ENCODE measurements at regions not wholly inside any gene's neighbourhood (a gene's known extent, or its start where the extent isn't known, plus 50 kb on each side); places are given as distances from the start of the nearest gene placed in this dataset.

DNA sequence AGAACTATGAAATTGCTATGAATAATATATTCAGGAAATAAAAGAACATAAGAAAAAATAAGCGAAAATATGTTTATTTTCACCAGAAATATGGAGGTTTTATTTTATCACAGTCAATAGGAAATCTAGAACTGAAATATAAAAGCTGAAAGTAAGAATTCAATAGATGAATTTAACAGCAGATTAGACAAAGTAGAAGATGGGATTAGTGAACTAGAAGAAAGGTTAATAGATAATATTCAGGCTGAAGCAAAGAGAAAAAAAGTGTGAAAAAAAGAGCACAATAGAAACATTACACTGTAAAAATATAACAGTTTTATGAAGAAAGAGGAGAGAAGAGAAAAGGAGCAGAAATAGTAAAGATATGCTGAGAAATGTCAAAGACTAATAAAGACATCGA is 1152.1 kb downstream of the FAT4 start (continued):
- TF ChIP-seq, protein P1, sequence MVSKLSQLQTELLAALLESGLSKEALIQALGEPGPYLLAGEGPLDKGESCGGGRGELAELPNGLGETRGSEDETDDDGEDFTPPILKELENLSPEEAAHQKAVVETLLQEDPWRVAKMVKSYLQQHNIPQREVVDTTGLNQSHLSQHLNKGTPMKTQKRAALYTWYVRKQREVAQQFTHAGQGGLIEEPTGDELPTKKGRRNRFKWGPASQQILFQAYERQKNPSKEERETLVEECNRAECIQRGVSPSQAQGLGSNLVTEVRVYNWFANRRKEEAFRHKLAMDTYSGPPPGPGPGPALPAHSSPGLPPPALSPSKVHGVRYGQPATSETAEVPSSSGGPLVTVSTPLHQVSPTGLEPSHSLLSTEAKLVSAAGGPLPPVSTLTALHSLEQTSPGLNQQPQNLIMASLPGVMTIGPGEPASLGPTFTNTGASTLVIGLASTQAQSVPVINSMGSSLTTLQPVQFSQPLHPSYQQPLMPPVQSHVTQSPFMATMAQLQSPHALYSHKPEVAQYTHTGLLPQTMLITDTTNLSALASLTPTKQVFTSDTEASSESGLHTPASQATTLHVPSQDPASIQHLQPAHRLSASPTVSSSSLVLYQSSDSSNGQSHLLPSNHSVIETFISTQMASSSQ (IDR thresholded peaks at IDR 0.05; ENCODE audit: low read depth), result no peak
- TF ChIP-seq, protein P1 (CRISPR knock-in tag; IDR thresholded peaks at IDR 0.05; ENCODE audit: borderline replicate concordance), result no peak
- TF ChIP-seq ZNF382 (CRISPR knock-in tag; IDR thresholded peaks at IDR 0.05; ENCODE audit: borderline replicate concordance) (no peak), MIER3 (CRISPR knock-in tag; IDR thresholded peaks at IDR 0.05; ENCODE audit: borderline replicate concordance) (no peak), RARA (CRISPR knock-in tag; IDR thresholded peaks at IDR 0.05) (no peak)

- no peak for FAIRE-seq
- ATAC-seq, result no peak
- H3K4me1 ChIP-seq (ENCODE audit: insufficient read depth, low read length), result no peaks in the 10 kb centered on the region
- H3K36me3 ChIP-seq (replicated peaks in 1 of 2; ENCODE audit: control insufficient read depth in 1 of 2, insufficient read depth in 2 of 2, low read length in 2 of 2), result no peaks in the 10 kb centered on the region
- H3K27ac ChIP-seq (ENCODE audit: extremely low read length, insufficient read depth, low read length), result no peak overlapping the region
- no peaks in the 10 kb centered on the region for H3K79me2 ChIP-seq (ENCODE audit: insufficient read depth, low read length)
- no peaks in the 10 kb centered on the region for H4K20me1 ChIP-seq (ENCODE audit: insufficient read depth, low read length)
- intact Hi-C loops (cut with micrococcal nuclease; ENCODE audit: unreplicated experiment) (no loop called here), in situ Hi-C loops (cut with HindIII; ENCODE audit: extremely low pct_ligation_motif_present, low pct_unique_long_range_greater_than_20kb) (no loop called here)
- no peak for DNase-seq (ENCODE audit: low spot score)
- H3K4me2 ChIP-seq (ENCODE audit: low read depth, low read length), result no peak overlapping the region
- no peaks in the 10 kb centered on the region for H3K9me3 ChIP-seq (ENCODE audit: low read length)
- BruUV-seq (replicated peaks), result no TSS peak
- H2AFZ ChIP-seq (ENCODE audit: low read length), result no peak overlapping the region
- ChIA-PET CTCF (ENCODE audit: low intra/inter-chr PET ratio, low total read pairs) (no interaction called here), POLR2A (no interaction called here)
- H3K4me3 ChIP-seq (replicated peaks in 1 of 3; ENCODE audit: insufficient read depth in 1 of 3, low read depth in 2 of 3, low read length in 3 of 3), result no peak overlapping the region
- H3K27me3 ChIP-seq (ENCODE audit: control insufficient read depth in 1 of 2, insufficient read depth in 2 of 2, low read length in 2 of 2), result no peaks in the 10 kb centered on the region
- WGBS (ENCODE audit: low lambda C conversion rate), result 50% methylated on average over 1 of the region's 1 CpG
- no peak overlapping the region for H3K9ac ChIP-seq (ENCODE audit: insufficient read depth, low read depth, low read length)
- no peak for TF ChIP-seq ZNF44 (CRISPR knock-in tag; IDR thresholded peaks at IDR 0.05)
- no peak for TF ChIP-seq SRSF4 (IDR thresholded peaks at IDR 0.05; ENCODE audit: low read depth, low read length, poor library complexity, severe bottlenecking)
- TF ChIP-seq ZNF678 (CRISPR knock-in tag; IDR thresholded peaks at IDR 0.05), result no peak
- TF ChIP-seq, protein P2, sequence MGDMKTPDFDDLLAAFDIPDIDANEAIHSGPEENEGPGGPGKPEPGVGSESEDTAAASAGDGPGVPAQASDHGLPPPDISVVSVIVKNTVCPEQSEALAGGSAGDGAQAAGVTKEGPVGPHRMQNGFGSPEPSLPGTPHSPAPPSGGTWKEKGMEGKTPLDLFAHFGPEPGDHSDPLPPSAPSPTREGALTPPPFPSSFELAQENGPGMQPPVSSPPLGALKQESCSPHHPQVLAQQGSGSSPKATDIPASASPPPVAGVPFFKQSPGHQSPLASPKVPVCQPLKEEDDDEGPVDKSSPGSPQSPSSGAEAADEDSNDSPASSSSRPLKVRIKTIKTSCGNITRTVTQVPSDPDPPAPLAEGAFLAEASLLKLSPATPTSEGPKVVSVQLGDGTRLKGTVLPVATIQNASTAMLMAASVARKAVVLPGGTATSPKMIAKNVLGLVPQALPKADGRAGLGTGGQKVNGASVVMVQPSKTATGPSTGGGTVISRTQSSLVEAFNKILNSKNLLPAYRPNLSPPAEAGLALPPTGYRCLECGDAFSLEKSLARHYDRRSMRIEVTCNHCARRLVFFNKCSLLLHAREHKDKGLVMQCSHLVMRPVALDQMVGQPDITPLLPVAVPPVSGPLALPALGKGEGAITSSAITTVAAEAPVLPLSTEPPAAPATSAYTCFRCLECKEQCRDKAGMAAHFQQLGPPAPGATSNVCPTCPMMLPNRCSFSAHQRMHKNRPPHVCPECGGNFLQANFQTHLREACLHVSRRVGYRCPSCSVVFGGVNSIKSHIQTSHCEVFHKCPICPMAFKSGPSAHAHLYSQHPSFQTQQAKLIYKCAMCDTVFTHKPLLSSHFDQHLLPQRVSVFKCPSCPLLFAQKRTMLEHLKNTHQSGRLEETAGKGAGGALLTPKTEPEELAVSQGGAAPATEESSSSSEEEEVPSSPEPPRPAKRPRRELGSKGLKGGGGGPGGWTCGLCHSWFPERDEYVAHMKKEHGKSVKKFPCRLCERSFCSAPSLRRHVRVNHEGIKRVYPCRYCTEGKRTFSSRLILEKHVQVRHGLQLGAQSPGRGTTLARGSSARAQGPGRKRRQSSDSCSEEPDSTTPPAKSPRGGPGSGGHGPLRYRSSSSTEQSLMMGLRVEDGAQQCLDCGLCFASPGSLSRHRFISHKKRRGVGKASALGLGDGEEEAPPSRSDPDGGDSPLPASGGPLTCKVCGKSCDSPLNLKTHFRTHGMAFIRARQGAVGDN (CRISPR knock-in tag; IDR thresholded peaks at IDR 0.05), result no peak
- no peak for TF ChIP-seq JARID2 (CRISPR knock-in tag; IDR thresholded peaks at IDR 0.05; ENCODE audit: insufficient replicate concordance)
- no peak for TF ChIP-seq SP5 (CRISPR knock-in tag; IDR thresholded peaks at IDR 0.05; ENCODE audit: borderline replicate concordance, low read depth)
- no peak for TF ChIP-seq ZNF224 (CRISPR knock-in tag; IDR thresholded peaks at IDR 0.05)
- TF ChIP-seq, protein P3, sequence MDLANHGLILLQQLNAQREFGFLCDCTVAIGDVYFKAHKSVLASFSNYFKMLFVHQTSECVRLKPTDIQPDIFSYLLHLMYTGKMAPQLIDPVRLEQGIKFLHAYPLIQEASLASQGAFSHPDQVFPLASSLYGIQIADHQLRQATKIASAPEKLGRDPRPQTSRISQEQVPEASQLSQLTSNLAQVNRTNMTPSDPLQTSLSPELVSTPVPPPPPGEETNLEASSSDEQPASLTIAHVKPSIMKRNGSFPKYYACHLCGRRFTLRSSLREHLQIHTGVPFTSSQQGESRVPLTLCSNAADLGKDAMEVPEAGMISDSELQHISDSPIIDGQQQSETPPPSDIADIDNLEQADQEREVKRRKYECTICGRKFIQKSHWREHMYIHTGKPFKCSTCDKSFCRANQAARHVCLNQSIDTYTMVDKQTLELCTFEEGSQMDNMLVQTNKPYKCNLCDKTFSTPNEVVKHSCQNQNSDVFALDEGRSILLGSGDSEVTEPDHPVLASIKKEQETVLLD (CRISPR knock-in tag; IDR thresholded peaks at IDR 0.05; ENCODE audit: low read depth), result no peak
- no peak for TF ChIP-seq NRL (CRISPR knock-in tag; IDR thresholded peaks at IDR 0.05; ENCODE audit: borderline replicate concordance)
- no peak for TF ChIP-seq RBFOX2 (IDR thresholded peaks at IDR 0.05; ENCODE audit: low read depth, low read length)
Measured at GRCh38 chr4:126468144-126468543, 1153.4 kb downstream of the FAT4 start.
